Fibroblast of lung (primary cell): ENCODE measurements at regions not wholly inside any gene's neighbourhood (a gene's known extent, or its start where the extent isn't known, plus 50 kb on each side); places are given as distances from the start of the nearest gene placed in this dataset.

Experiments
- DNase-seq, 2 donors: peaks; one replicate each; pipeline versions ENCODE4 v3.0.0 to v3.0.0-alpha.2; 2010; ENCODE audit warnings: low read depth in 2 of 2
- H2AFZ ChIP-seq: 2 replicates; pipeline ENCODE4 v1.5.1; 2012; ENCODE audit warnings: low read length, control low read depth, inconsistent platforms
- H3K27ac ChIP-seq: 2 replicates; pipeline ENCODE4 v1.5.1; 2011; ENCODE audit warnings: low read length, control low read depth; ENCODE audit not compliant: insufficient read depth
- H3K27me3 ChIP-seq: 2 replicates; pipeline ENCODE4 v1.5.1; 2011; ENCODE audit warnings: mild to moderate bottlenecking, low read length; ENCODE audit not compliant: control insufficient read depth, insufficient read depth
- H3K36me3 ChIP-seq: 2 replicates; pipeline ENCODE4 v1.5.1; 2011; ENCODE audit warnings: low read length; ENCODE audit not compliant: control insufficient read depth, insufficient read depth
- H3K4me1 ChIP-seq: 2 replicates; pipeline ENCODE4 v1.5.1; 2011; ENCODE audit warnings: low read length; ENCODE audit not compliant: control insufficient read depth, insufficient read depth; ENCODE audit errors: extremely low read depth
- H3K4me2 ChIP-seq: 2 replicates; pipeline ENCODE4 v1.5.1; 2011; ENCODE audit warnings: low read length, control low read depth; ENCODE audit not compliant: insufficient read depth; ENCODE audit errors: extremely low read depth
- H3K4me3 ChIP-seq, 4 experiments: fragments of 200-600 bp in 1 of 4; sonication (generic) in 1 of 4; replicated peaks in 1 of 4; 2 replicates each; pipeline ENCODE4 v1.5.1; 2011 to 2016; ENCODE audit warnings: low read length in 4 of 4, low read depth in 3 of 4, mild to moderate bottlenecking in 3 of 4, control low read depth in 2 of 4, inconsistent platforms in 1 of 4, mixed read lengths in 1 of 4; ENCODE audit not compliant: insufficient read depth in 1 of 4; ENCODE audit errors: control extremely low read depth in 1 of 4
- H3K79me2 ChIP-seq: 2 replicates; pipeline ENCODE4 v1.5.1; 2012; ENCODE audit warnings: mild to moderate bottlenecking, low read length, inconsistent platforms; ENCODE audit not compliant: control insufficient read depth, insufficient read depth
- H3K9ac ChIP-seq: 2 replicates; pipeline ENCODE4 v1.5.1; 2011; ENCODE audit warnings: mild to moderate bottlenecking, low read length, control low read depth; ENCODE audit not compliant: insufficient read depth
- H3K9me3 ChIP-seq: 2 replicates; pipeline ENCODE4 v1.5.1; 2012; ENCODE audit warnings: low read depth, low read length; ENCODE audit not compliant: control insufficient read depth, insufficient read depth
- H4K20me1 ChIP-seq: 2 replicates; pipeline ENCODE4 v1.5.1; 2011; ENCODE audit warnings: low read length; ENCODE audit not compliant: control insufficient read depth, insufficient read depth; ENCODE audit errors: extremely low read depth
- CTCF ChIP-seq, 2 donors: IDR thresholded peaks in 1 of 2; conservative IDR thresholded peaks in 1 of 2; 1 replicate in 1 of 2; 2 replicates in 1 of 2; pipeline ENCODE4 v1.5.1; 2011 to 2012; ENCODE audit warnings: low read length in 2 of 2, control low read depth in 1 of 2, inconsistent platforms in 1 of 2, low read depth in 1 of 2, mild to moderate bottlenecking in 1 of 2
- EZH2 ChIP-seq: IDR thresholded peaks from 2 replicates; pipeline ENCODE4 v1.5.1; 2012; ENCODE audit warnings: low read length, control low read depth, mild to moderate bottlenecking; ENCODE audit errors: missing control alignments

DNA sequence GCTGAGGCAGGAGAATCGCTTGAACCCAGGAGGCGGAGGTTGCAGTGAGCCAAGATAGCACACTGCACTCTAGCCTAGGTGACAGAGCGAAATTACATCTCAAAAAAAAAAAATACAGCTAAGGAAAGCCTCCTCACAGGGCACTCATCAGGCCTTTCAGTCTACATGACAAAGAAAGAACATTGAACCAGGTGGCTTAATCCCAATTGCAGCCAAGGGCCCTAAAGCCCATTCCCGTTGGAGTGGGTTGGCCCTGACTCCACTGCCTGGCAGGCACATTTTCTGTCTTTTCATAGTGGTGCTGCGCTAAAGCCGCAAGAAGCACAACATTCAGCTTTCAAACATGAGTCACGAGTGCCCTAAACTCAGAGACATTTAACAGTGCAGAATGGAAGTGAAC, 372.5 kb downstream of the RNF144A start:
- Histone ChIP-seq H3K27ac (no peak overlapping the region), H3K9me3 (no peaks in the 10 kb centered on the region), H3K4me3 (no peak overlapping the region), H3K4me1 (no peaks in the 10 kb centered on the region), H3K36me3 (no peaks in the 10 kb centered on the region), H3K9ac (no peak overlapping the region), H2AFZ (no peak overlapping the region), H3K4me2 (no peak overlapping the region), H3K79me2 (no peaks in the 10 kb centered on the region), H4K20me1 (no peaks in the 10 kb centered on the region), H3K27me3 (no peaks in the 10 kb centered on the region)
- no peak for TF ChIP-seq CTCF (conservative IDR thresholded peaks at IDR 0.05 in 1 of 2, IDR thresholded peaks at IDR 0.05 in 1 of 2; ENCODE audit: low read depth in 1 of 2, low read length in 2 of 2)
- TF ChIP-seq EZH2: no peak
- no peak for DNase-seq

DNA sequence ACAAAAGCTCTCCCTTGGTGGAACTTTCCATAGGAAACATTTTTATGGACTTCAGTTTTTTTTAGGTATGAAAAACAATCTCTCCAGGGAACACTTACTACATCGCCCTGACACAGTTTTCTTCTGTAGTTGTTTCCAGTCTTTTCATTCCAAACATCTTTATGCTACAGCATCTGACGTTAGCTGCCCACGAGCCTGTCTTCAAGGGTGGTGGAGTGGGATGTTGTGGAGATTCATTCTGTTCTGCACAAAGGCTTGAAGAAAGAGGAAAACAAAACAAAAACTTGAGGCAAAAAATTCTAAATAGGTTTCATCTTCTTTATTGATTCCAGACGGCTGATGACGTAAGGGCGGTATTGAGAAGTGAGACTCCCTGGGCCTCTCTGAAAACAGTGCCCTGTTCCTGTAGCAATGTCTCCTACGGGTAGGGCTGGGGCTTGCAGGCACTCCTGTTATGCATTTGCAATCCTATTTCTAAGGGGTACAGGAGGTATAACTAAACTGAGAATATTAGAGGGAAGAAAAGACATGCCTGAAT, 375.0 kb downstream of the RNF144A start:
- no peak overlapping the region for H2AFZ ChIP-seq
- TF ChIP-seq CTCF (conservative IDR thresholded peaks at IDR 0.05 in 1 of 2, IDR thresholded peaks at IDR 0.05 in 1 of 2; ENCODE audit: low read depth in 1 of 2, low read length in 2 of 2): no peak
- TF ChIP-seq EZH2: no peak
- no peaks in the 10 kb centered on the region for H4K20me1 ChIP-seq
- H3K9ac ChIP-seq: no peak overlapping the region
- no peaks in the 10 kb centered on the region for H3K4me1 ChIP-seq
- H3K27me3 ChIP-seq: no peaks in the 10 kb centered on the region
- H3K36me3 ChIP-seq: no peaks in the 10 kb centered on the region
- H3K4me2 ChIP-seq: no peak overlapping the region
- H3K4me3 ChIP-seq: no peak overlapping the region
- DNase-seq: no peak
- no peak overlapping the region for H3K27ac ChIP-seq
- no peaks in the 10 kb centered on the region for H3K79me2 ChIP-seq
- H3K9me3 ChIP-seq: no peaks in the 10 kb centered on the region

GRCh38 chr2:7309582-7309981, 392.4 kb downstream of the RNF144A start:
- no peaks in the 10 kb centered on the region for H4K20me1 ChIP-seq
- H3K4me2 ChIP-seq: no peak overlapping the region
- H2AFZ ChIP-seq: no peak overlapping the region
- DNase-seq: no peak
- H3K4me1 ChIP-seq: no peaks in the 10 kb centered on the region
- no peaks in the 10 kb centered on the region for H3K9me3 ChIP-seq
- H3K4me3 ChIP-seq: no peak overlapping the region
- H3K9ac ChIP-seq: no peak overlapping the region
- no peaks in the 10 kb centered on the region for H3K27me3 ChIP-seq
- TF ChIP-seq CTCF (conservative IDR thresholded peaks at IDR 0.05 in 1 of 2, IDR thresholded peaks at IDR 0.05 in 1 of 2; ENCODE audit: low read depth in 1 of 2, low read length in 2 of 2) (no peak), EZH2 (no peak)
- H3K79me2 ChIP-seq: no peaks in the 10 kb centered on the region
- H3K36me3 ChIP-seq: no peaks in the 10 kb centered on the region
- H3K27ac ChIP-seq: no peak overlapping the region
